GM11168 (cell line): ENCODE measurements at regions not wholly inside any gene's neighbourhood (a gene's known extent, or its start where the extent isn't known, plus 50 kb on each side); places are given as distances from the start of the nearest gene placed in this dataset.

Experiments used
- in situ Hi-C: fragments of 300-500 bp; cut with MboI; formaldehyde crosslinking; loops from one replicate; pipeline ENCODE4 v1.12.0; 2022; ENCODE audit warnings: low sequenced_read_pairs; ENCODE audit not compliant: unreplicated experiment

GRCh38 chr17:68710035-68710780, 109.0 kb upstream of the FAM20A start:
- in situ Hi-C loops, result no loop called here

GRCh38 chr17:68709461-68709860, 108.3 kb upstream of the FAM20A start:
- in situ Hi-C loops, result no loop called here

- in situ Hi-C loops, result no loop called here
These were observed 105.9 kb upstream of the FAM20A start for GRCh38 chr17:68707031-68707430.

GRCh38 chr17:68706356-68706920, 105.3 kb upstream of the FAM20A start:
- in situ Hi-C loops, result no loop called here

- in situ Hi-C loops, result no loop called here
These were observed 104.5 kb upstream of the FAM20A start for GRCh38 chr17:68705714-68706076.

- in situ Hi-C loops, result no loop called here
These were observed 103.9 kb upstream of the FAM20A start for GRCh38 chr17:68704871-68705713.

- in situ Hi-C loops, result no loop called here
These were observed 99.9 kb upstream of the FAM20A start for GRCh38 chr17:68701046-68701445.

GRCh38 chr17:68700421-68700820, 99.3 kb upstream of the FAM20A start:
- in situ Hi-C loops, result no loop called here

GRCh38 chr17:68699936-68700335, 98.8 kb upstream of the FAM20A start:
- in situ Hi-C loops, result no loop called here

- in situ Hi-C loops, result no loop called here
These were observed 97.6 kb upstream of the FAM20A start for GRCh38 chr17:68698746-68699145.

- in situ Hi-C loops, result no loop called here
These were observed 96.7 kb upstream of the FAM20A start for GRCh38 chr17:68697850-68698361.

- in situ Hi-C loops, result no loop called here
These were observed 94.5 kb upstream of the FAM20A start for GRCh38 chr17:68695659-68696058.

GRCh38 chr17:68694791-68695485, 93.8 kb upstream of the FAM20A start:
- in situ Hi-C loops, result no loop called here

- in situ Hi-C loops, result no loop called here
These were observed 92.7 kb upstream of the FAM20A start for GRCh38 chr17:68693896-68694295.

- in situ Hi-C loops, result no loop called here
These were observed 92.3 kb upstream of the FAM20A start for GRCh38 chr17:68693466-68693865.

GRCh38 chr17:68686108-68686988, 85.2 kb upstream of the FAM20A start:
- in situ Hi-C loops, result no loop called here

GRCh38 chr17:68684949-68685357, 83.8 kb upstream of the FAM20A start:
- in situ Hi-C loops, result no loop called here

- in situ Hi-C loops, result no loop called here
These were observed 81.7 kb upstream of the FAM20A start for GRCh38 chr17:68682903-68683302.

- in situ Hi-C loops, result no loop called here
These were observed 78.7 kb upstream of the FAM20A start for GRCh38 chr17:68679882-68680281.

- in situ Hi-C loops, result no loop called here
These were observed 75.7 kb upstream of the FAM20A start for GRCh38 chr17:68676856-68677255.
